Right kidney (tissue), 1 donor: ENCODE measurements at regions not wholly inside any gene's neighbourhood (a gene's known extent, or its start where the extent isn't known, plus 50 kb on each side); places are given as distances from the start of the nearest gene placed in this dataset.

Experiments used
- DNase-seq: peaks from one replicate; pipeline ENCODE4 v3.0.0-alpha.2; 2016

DNA sequence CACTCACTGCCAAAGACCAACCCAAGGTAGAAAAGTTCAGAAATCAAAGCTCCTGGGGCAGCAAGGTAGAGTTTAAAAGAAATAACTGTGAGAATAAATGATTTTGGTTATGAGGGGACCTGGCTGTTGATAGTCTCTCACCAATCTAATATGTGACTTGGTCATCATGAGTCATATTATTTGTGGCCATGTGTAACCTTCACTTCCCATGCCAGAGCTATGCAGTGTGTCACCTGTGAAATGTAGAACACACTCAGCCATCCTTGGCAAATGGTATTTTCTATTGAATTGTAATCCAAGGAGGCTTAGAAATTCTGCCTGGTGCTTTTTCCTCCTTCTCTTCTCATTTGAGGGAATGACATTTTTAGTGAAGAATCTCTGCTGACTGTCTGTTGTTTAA, 184.2 kb upstream of the STAC start:
- DNase-seq, result no peak

DNA sequence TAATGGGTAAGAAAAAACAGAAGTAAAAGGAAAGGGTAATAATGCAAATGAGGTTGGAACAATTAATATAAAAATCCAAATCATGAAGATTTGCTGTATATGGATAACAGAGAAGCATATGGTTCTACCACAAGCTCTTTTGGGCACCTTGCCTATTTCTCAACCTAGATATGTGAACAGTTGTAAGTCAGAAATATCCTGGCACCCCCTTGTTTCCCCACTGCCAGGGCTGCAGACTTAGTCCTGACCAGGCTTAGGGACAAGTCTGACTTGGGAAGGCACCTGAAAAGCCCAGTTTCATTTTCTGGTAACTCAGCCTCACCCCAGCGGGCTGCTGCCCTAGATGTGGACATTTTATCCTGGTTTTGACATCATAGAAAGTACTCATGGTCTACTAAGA, 183.2 kb upstream of the STAC start:
- no peak for DNase-seq

DNA sequence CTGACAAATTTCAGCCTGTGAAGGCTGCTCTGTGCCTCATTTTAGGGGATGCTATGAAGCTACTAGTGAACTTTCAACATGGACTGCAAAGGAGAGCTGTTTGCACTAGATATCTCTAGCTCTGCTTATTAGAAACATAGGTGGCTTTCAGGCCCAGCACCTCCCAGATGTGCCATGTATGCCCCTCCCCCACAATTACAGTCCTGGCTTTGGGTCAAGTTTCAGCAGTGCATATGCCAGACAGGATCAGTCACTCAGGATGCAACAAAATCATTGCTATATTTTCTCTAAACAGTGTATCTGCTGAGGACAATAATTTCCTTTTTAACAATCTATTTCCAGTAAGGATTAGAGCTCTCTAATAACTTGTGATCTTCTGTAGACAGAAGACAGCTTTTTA, 178.8 kb upstream of the STAC start:
- no peak for DNase-seq

DNA sequence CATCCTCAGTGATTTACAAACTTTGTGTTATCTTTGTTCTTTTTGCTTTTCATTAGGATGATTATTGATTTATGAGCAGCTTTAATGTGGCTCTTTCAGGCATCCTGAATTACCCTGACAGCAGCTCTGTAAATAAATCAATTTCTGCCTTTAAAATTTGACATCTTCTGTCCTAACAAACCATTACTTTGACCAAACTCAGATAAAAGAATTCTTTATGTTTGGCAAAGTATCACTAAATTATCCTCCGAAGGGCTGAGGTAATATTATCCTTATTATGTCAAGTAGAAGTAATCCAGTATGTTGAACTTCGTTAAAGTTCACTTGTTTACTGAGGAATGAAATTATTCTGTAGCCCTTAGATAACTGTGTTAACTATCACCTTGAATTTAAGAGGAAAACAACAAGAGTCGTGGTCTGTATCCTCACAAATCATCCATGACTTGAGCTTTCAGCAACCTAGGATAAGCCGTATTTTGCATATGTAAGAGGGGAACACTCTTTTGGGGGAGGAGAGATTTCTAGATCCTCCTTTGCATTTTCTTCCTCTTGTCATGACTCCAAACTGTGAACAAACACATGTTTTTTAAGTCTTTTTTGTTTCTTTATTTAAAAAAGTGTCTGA, 173.2 kb upstream of the STAC start:
- no peak for DNase-seq

DNA sequence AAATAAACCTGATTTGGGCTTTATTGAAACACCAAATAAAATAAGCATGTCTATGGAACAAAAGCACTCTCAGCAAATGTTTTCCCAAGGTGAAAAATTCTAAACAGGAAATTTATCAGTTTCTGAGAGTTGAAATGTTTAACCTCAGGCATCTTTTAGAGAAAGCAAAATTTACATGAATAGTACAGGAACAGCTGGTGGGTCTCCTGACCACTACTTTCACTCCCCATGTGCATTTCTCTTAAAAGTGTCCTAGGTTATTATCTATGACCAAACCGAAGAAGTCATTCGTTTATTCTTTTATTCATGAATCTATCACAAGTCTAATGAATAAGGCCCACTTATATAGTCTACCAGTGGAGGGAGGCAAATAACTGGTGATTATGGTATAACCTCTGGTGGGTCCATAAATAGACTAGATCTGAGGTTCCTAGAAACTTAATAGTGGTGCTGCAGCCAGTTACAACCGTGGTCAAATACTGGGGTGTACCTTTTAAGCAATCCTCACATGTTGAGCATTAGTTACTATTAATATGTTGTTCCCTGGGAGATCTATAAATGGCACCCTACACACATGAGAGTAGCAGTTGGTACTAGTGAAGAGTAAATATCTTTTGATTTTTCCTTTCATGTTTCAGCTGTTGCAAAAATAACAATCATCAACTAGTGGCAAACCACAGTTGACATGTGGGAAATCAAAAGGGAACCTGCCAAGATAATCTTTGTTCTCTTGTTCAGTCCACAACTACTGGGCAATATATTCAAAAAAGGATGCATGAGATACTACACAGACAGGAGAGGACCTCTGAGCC, 169.3 kb upstream of the STAC start:
- DNase-seq, result no peak

DNA sequence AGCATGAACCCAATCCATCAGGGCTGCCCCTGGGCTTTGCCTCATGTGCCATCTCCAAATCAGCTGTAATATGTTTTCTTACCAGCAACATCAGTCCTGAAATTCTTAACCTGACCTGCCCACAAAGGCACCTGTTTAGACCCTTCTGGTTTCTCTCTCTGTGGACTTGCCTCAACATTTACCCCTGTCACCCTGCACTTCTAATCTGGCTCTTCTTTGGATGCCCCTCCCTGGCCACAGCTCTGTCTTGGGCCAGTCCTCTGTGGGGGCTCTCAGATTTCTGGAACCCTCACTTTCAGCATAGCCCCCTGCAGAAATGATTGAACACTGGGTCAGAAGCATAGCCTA, 168.7 kb upstream of the STAC start:
- no peak for DNase-seq

DNA sequence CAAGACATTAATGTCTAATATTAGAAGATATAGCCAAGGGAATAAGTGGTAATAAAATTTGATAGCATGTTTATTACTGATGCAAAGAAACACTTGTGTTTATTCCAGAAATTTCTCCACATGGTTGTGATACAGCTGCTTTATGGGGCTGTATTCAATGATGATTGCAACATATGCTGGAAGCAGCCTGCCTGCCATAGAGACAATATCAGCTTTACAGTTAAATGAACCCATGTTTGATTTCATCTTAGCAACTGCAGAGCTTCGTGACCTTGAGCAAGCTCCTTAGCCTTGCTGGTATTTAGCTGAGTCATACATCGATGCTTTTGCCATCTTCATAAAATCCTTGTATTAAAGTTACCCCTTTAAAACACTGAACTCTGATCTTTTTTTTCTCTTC, 168.1 kb upstream of the STAC start:
- no peak for DNase-seq

DNA sequence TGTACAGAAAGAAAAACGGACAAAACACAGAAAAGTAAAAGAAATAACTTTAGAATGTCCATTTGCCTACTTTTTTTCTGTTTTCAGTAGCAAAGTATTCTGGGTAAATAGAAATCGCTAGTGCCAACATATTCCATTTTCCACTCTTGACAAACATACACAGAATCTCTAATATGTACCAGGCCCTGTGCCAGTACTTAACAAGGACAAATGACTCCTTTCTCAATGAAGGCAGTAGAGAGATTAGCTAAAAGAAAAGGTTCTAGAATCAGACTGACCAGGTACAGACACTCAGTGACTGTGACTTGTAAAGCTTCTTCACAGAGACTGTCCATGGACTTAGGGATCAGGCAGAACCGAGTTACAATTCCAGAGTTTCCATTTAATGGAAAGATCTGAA, 165.8 kb upstream of the STAC start:
- DNase-seq, result no peak

DNA sequence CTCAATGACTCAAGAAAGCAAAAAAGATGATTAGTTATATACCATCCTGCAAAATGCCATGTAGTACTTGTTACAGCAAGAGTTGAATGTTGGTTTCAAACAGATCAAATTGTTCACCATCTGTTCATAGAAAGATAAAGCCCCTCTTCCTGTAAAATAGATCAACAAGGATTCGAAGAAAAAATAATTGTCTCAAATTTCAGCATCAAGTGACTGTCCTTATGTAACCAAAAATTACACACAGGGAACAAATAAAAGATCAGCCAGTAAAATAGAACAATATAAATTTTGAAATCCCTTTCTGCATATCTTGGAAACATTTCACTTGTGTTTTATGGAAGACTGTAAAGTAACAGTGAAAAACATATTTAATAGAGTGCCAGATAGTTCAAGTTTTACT, 165.1 kb upstream of the STAC start:
- DNase-seq, result no peak

DNA sequence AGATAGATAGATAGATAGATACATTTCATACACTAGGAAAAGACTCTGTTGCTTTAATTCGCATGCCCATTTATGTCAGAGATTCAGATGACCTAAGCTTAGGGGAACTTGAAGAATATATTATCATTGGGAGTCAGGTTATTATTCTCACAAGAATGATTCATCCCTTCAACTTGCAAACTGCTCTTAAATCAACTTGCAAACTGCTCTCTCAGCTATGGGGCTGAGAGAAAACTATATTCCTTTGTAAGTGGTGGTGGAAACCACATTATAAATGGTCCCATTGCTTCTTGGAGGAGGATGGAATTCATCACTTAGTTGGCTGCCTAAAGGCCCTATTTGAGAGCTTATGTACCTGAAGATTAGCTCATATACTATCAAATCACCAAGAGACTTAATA, 160.9 kb upstream of the STAC start:
- no peak for DNase-seq

DNA sequence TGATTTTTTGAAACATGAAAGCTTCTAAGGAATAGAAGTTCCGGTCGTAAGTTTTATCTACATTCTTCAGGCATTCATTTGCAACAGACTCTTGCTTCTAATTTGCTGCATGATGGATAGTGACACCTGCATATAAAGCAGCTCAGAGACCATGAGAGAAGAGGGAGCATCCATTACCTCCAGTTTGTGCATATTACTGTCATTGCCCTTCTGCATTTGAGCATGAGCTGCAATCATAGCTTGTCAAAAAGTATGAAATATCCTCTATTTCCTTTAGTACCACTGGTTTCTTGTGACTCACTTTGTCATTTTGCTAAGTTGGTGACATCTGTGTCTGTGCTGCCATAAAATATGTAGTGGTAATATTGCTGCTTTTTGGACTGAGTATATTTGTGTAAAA, 160.1 kb upstream of the STAC start:
- no peak for DNase-seq

DNA sequence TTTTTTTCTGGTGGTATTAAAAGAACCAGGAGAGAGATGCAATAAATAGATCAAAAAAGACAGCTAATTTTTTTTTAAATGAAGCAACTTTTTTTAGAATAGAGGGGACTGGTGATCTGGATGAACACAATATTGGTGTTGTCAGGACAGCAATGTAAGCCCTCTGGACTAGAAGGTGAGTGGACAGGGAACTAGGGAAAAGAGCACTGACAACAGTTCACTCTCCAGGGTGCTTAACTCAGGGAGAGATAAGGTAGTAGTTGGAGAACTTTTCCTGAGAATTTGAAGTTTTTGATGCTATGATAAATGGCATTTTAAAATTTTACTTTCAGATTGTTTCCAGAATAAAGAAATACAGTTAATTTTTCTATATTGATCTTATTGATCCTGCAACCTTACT, 158.3 kb upstream of the STAC start:
- no peak for DNase-seq

DNA sequence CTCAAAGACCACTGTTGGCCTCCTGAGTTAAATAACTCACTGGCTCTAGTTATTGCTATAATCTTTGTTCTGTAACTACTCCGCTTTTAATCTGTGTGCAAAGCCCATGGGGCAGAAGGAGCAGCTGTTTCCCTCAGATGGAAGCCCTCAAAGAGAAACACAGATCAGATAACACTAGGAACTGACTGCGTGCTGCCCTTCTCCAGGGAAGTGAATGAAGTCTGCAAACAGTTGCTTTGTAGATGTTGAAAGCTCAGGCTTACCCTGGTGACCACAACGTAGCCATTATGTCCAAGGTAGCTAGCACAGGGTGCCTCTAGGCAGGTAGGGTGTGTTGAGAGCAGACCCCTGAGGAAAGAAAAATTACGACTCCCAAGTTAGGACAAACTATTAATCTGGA, 152.3 kb upstream of the STAC start:
- DNase-seq, result no peak

DNA sequence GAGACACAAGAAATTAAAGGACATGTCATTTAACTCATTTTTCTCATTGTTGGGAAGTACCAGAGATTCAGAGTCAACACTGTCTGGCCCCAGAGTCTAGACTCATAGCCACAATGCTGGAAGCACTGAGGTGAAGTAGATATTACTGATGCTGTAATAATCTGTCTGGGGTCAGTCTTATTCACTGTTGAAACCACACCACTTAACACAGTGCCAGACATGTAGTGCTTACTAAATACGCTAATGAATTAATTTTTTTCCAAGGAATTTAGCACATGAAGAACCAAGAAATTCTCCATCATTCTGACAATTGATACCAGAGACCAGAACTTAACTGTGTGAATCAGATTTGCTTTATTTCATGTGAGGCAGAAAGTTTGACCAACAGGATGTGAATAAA, 150.8 kb upstream of the STAC start:
- DNase-seq, result no peak

DNA sequence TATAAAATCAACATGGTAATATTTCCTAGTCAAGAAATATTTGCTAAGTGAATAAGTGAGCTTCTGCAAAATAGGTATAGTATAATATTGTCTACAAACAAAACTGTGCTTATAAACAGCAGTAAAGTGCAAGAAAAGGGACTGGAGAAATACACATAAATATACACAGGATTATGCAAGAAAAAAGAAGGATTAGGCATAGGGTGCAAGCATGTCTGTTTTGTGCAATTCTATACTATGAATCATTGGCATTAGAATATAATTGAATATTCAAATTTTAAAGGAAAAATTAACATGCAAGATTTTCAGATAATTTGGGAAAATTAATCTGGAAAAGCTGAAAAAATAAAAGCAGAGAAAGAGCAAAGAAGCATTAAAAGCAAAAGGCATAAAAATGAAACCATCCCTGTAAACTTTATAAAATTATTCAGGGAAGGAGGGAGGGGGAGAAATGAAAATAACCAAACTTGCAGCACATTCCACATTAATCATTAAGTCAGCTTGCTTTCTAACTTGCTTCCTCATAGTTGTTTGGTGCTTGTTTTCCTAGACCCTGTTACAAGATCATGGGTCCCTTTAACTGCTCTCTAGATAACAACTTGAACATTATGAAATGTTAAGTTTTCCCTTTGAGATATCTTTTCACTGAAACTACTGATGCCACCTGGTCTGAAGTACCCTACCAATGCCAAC, 147.4 kb upstream of the STAC start:
- DNase-seq, result no peak

DNA sequence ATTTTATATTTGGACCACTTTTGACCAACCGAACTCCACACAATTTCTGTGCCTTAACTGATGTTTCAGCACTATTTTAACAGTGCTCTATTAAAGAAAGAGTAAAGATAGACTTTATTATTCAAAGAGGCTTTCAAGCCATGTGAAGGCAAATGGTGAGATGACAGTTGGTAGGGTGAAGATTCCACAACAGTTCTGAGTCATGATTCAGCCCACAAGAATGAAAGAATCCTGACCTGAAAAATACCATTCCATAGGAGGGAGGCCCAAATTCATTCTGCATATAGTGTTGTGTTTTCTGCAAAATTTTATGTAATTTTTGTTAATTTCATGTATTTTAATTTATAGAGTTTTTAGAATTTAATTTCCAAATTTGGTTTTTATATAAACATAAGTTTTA, 135.6 kb upstream of the STAC start:
- no peak for DNase-seq

DNA sequence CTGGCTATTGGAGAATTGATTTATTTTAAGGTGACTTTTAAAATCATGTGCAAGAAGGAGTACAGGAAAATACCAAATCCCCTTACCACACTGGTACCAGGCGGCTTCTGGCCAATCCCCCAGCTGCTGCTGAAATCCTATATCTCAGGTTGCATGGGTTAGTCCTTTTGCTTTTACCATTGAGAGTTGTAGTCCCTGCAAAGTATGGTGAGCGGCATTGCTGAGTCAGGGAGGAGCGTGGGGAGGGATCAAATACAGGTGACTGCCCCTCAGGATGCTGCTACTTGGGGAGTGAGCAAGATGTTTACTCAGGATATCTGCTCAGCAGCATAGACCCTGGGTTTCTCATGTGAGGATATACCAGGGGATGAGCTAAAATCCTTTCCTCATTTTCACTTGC, 131.9 kb upstream of the STAC start:
- DNase-seq, result no peak

DNA sequence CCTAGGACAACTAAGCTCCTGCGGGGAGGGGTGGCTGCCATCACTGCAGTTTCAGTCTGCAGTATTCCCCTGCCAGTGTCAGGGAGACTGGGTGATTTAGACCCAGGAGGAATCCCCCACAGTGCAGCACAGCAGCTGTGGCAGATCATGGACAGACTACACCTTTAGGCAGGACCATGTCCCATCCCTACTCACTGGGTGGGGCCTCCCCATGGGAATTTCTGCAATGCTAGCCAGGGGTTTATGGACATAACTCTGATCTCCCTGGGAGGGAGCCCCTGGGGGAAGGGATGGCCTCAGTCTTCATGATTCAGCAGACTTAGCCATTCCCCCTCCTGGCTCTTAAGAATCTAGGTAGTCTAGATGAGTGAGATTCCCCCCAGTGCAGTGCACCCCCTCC, 130.1 kb upstream of the STAC start:
- no peak for DNase-seq

DNA sequence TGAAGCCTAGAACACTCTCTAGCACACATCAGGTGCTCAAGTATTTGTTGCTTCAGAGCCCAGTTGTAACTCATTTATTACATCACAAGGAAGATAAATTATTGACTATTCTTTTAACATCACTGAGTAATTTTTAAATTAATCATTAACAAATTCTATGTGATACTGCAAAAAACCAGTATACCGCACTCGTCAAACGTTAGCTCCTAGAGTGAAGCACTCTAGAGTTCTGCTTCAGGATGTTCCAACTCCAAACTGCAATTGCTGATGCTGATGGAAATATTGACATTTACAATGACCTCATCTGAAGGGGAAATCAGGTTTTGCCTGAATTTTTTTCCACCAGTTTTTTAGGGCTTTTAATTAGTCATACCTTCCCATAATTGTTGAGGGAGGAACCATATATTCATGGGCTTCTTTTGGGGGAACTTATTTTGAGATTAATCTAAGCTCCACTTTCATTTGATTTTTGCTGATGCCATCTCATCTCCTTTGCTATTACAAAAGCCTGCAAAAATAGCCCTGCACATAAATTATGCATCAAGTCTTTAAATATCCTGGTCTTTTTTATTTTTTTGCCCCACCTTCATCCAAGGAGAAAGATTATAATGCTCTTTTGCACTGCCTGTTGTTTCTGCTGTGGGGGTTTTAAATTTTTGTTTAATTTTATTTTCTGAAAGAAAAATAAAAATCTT, 123.0 kb upstream of the STAC start:
- DNase-seq, result no peak

DNA sequence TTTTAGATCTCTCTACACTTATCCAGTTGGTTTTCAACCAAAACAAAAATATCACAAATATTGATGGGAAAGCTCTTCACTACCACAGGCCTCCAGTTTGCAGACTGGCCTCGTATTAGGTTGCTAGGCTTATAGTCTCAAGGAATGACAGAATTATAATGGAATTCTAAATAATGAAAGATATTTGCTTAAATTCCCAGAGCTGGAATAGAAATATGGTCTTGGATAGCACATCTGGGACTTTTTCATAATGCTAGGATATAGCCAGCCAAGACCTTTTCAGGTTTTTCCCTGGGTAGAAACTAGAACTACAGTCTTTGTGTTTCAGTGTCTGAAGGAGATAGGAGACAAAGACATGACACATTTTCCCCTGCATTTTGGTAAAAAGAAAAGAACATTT, 121.9 kb upstream of the STAC start:
- no peak for DNase-seq

DNA sequence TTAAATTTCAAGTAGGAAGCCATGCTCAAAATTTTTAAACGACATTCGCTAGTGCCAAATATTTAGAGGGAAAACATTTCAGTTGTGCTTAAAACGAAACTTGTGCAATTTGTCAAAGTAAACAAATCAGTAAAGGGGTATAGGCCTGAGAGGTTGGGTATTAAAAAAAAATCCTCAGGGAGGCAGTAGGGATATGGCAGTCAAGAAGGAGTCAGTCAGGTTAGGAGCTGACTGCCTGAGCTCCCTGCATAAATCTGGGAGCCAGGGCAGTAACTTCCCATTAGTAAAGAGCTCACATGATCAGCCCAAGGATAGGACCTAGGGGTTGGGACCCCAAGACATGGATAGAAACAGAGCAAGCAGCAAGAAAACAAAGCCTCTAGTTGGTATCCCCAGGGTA, 120.7 kb upstream of the STAC start:
- no peak for DNase-seq

DNA sequence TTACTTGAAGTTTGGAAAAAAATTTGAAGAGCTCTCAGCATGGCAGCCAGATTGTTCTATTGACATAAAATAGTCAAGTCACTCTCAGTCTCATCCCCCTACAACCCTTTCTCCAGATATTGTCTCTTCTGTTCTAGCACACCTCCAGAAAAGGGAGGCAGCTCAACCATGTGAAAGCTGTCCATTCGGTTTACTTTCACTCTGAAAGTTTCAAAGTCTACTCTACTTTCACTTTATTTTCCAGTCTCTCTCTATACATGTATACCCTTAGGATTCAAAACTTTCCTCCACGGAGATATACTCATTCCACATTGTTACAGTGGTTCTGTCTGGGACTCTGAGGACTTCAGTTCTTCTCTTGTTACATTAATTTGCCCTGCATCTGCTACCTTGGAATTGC, 111.0 kb upstream of the STAC start:
- no peak for DNase-seq

DNA sequence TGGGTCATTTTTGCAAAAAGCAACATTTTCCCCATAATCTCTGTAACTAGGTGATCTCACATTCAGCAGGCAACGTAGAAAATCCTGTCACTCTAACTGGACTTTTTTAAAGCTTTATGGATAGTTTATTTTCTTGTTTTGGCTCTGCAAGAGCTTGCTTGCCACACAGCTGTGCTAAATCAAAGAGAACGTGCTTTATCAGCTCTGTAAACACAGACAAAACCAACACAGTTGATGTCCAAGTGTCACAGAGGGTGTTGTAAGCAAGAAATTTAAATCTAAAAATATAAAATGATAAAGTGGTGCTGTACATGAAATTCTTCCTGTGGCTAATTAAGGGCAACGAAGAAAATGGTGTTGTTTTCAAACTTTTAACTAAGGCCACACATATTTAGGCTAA, 97.5 kb upstream of the STAC start:
- no peak for DNase-seq
